ENCODE measurements at regions not wholly inside any gene's neighbourhood (a gene's known extent, or its start where the extent isn't known, plus 50 kb on each side); places are given as distances from the start of the nearest gene placed in this dataset.

DNA sequence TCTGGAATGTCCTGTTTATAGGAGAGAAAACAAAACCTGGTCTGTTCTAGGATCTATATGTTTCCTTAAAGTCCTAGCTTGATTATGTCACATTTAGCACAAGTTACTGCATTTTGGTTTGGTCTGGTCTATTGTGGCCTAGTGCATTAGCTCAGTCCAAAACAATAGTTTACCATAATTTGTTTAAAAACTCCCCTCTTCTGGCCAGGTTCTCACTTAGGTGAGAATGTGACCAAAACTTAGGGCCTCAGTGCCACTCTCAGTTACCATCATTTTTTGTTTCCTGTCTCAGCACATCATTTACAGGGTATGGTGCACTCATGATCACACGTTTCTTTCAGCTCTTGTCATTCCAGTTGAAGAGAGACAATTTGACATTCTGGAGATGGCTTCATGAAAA, 378.5 kb downstream of the KLHL4 start:
- H3K36me3 Mint-ChIP-seq (ENCODE audit: low read depth) = no peaks in the 10 kb centered on the region
- WGBS, 2 experiments (ENCODE audit: insufficient coverage in 1 of 2, insufficient read length in 1 of 2) = 82% methylated on average over 1 of the region's 1 CpG; no CpG with 5 or more reads in 1 of the 2 experiments

DNA sequence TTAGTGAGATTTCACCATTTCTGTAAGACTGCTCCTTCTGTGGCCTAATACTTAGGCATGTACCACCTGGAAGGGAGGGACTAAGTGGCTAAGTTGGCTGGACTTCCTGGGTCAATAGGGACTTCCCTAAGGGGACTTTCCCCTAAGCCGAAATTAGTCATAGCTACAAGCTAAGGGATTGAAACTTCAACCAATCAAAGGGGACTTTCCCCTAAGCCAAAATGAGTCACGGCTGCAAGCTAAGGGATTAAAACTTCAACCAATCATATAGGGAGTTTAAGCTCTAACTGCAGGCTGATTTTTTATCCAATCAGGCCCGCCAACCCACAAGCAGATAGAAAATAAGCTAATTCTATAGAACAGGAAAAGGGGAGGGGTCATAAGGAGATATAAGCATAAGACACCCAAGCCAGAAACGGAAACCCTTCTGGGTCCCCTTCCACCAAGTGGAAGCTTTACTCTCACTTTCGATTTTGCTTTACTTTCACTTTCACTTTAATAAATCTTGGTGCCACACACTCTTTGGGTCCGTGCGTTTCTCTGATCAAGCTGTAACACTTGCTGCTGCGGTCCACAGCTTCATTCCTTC, 382.8 kb downstream of the KLHL4 start:
- Mint-ChIP-seq H3K4me3 (no peak overlapping the region), H3K4me1 (peaks cover 10% of the 10 kb centered on the region), H3K27ac (no peak overlapping the region), H3K27me3 (ENCODE audit: insufficient read depth) (no peaks in the 10 kb centered on the region), H3K9me3 (no peaks in the 10 kb centered on the region), H3K36me3 (ENCODE audit: low read depth) (no peaks in the 10 kb centered on the region)
- Histone ChIP-seq H3K9ac (ENCODE audit: extremely low read depth, low read length, poor library complexity, severe bottlenecking) (no peak overlapping the region), H3K27me3 (ENCODE audit: control insufficient read depth, insufficient read depth, low read length, poor library complexity, severe bottlenecking) (no peaks in the 10 kb centered on the region), H3K36me3 (ENCODE audit: control insufficient read depth, insufficient read depth, low read length) (no peaks in the 10 kb centered on the region), H3K4me3 (ENCODE audit: low read length) (no peak overlapping the region), H3K4me1 (ENCODE audit: control insufficient read depth, insufficient read depth, low read length) (no peaks in the 10 kb centered on the region), H3K27ac (ENCODE audit: low read depth, low read length) (no peak overlapping the region), H3K9me3 (ENCODE audit: control insufficient read depth, low read length) (no peaks in the 10 kb centered on the region)
- WGBS, 2 experiments (ENCODE audit: insufficient coverage in 1 of 2, insufficient read length in 1 of 2) = 93 to 95% methylated on average over 4 to 7 of the region's 8 CpGs
- no peak for DNase-seq
- TF ChIP-seq, protein P1, sequence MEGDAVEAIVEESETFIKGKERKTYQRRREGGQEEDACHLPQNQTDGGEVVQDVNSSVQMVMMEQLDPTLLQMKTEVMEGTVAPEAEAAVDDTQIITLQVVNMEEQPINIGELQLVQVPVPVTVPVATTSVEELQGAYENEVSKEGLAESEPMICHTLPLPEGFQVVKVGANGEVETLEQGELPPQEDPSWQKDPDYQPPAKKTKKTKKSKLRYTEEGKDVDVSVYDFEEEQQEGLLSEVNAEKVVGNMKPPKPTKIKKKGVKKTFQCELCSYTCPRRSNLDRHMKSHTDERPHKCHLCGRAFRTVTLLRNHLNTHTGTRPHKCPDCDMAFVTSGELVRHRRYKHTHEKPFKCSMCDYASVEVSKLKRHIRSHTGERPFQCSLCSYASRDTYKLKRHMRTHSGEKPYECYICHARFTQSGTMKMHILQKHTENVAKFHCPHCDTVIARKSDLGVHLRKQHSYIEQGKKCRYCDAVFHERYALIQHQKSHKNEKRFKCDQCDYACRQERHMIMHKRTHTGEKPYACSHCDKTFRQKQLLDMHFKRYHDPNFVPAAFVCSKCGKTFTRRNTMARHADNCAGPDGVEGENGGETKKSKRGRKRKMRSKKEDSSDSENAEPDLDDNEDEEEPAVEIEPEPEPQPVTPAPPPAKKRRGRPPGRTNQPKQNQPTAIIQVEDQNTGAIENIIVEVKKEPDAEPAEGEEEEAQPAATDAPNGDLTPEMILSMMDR (conservative IDR thresholded peaks at IDR 0.05) = no peak

More for the DNA sequence above, 378.5 kb downstream of the KLHL4 start:
- Histone ChIP-seq H3K4me1 (ENCODE audit: control insufficient read depth, insufficient read depth, low read length) (no peaks in the 10 kb centered on the region), H3K27me3 (ENCODE audit: control insufficient read depth, insufficient read depth, low read length, poor library complexity, severe bottlenecking) (no peaks in the 10 kb centered on the region), H3K27ac (ENCODE audit: low read depth, low read length) (no peak overlapping the region), H3K9ac (ENCODE audit: extremely low read depth, low read length, poor library complexity, severe bottlenecking) (no peak overlapping the region), H3K4me3 (ENCODE audit: low read length) (no peak overlapping the region), H3K9me3 (ENCODE audit: control insufficient read depth, low read length) (no peaks in the 10 kb centered on the region), H3K36me3 (ENCODE audit: control insufficient read depth, insufficient read depth, low read length) (no peaks in the 10 kb centered on the region)
- Mint-ChIP-seq H3K27ac (no peak overlapping the region), H3K4me1 (no peaks in the 10 kb centered on the region), H3K9me3 (no peaks in the 10 kb centered on the region), H3K27me3 (ENCODE audit: insufficient read depth) (no peaks in the 10 kb centered on the region), H3K4me3 (no peak overlapping the region)
- DNase-seq = no peak
- TF ChIP-seq, protein P1 (conservative IDR thresholded peaks at IDR 0.05) = no peak

DNA sequence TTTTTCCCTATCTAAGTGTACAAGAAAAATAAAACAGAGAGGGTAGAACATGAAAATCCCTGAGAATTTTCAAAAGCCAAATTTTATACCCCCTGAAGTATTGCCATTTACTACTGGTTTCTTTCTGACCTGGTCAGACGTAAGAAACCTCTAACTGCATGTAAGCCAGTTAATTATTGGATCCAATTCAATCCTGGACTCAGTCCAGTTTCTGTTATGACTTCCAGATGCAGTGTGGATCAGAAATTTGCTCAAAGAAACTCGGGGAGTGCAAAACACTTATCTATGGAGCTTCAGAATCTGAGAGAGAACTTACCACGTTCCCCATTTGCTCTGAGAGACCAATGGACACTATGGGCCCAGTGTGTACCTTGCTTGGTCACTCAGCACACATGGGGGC, 383.5 kb downstream of the KLHL4 start:
- no peak overlapping the region for H3K9ac ChIP-seq (ENCODE audit: extremely low read depth, low read length, poor library complexity, severe bottlenecking)
- H3K36me3 Mint-ChIP-seq (ENCODE audit: low read depth) = no peaks in the 10 kb centered on the region
- H3K9me3 ChIP-seq (ENCODE audit: control insufficient read depth, low read length) = no peaks in the 10 kb centered on the region
- no peak overlapping the region for H3K4me3 ChIP-seq (ENCODE audit: low read length)
- peaks cover 10% of the 10 kb centered on the region for H3K4me1 Mint-ChIP-seq
- no peaks in the 10 kb centered on the region for H3K9me3 Mint-ChIP-seq
- TF ChIP-seq, protein P1 (conservative IDR thresholded peaks at IDR 0.05) = no peak
- no peaks in the 10 kb centered on the region for H3K27me3 Mint-ChIP-seq (ENCODE audit: insufficient read depth)
- DNase-seq = no peak
- H3K4me3 Mint-ChIP-seq = no peak overlapping the region
- no peak overlapping the region for H3K27ac Mint-ChIP-seq
- no peaks in the 10 kb centered on the region for H3K27me3 ChIP-seq (ENCODE audit: control insufficient read depth, insufficient read depth, low read length, poor library complexity, severe bottlenecking)
- no peaks in the 10 kb centered on the region for H3K36me3 ChIP-seq (ENCODE audit: control insufficient read depth, insufficient read depth, low read length)
- H3K4me1 ChIP-seq (ENCODE audit: control insufficient read depth, insufficient read depth, low read length) = no peaks in the 10 kb centered on the region
- H3K27ac ChIP-seq (ENCODE audit: low read depth, low read length) = no peak overlapping the region
- 85% methylated on average over 3 of the region's 3 CpGs; no CpG with 5 or more reads in 1 of the 2 experiments for WGBS, 2 experiments (ENCODE audit: insufficient coverage in 1 of 2, insufficient read length in 1 of 2)
